ENCODE measurements at regions not wholly inside any gene's neighbourhood (a gene's known extent, or its start where the extent isn't known, plus 50 kb on each side); places are given as distances from the start of the nearest gene placed in this dataset.

- TF ChIP-seq CDX4 (CRISPR knock-in tag; IDR thresholded peaks at IDR 0.05; ENCODE audit: borderline replicate concordance) = no peak
- no peak for TF ChIP-seq CTCF (IDR thresholded peaks at IDR 0.05)
- no peak for TF ChIP-seq ZNF138 (CRISPR knock-in tag; conservative IDR thresholded peaks at IDR 0.05)
- TF ChIP-seq, protein P1, sequence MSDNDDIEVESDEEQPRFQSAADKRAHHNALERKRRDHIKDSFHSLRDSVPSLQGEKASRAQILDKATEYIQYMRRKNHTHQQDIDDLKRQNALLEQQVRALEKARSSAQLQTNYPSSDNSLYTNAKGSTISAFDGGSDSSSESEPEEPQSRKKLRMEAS (CRISPR knock-in tag; IDR thresholded peaks at IDR 0.05) = no peak
- no peak for TF ChIP-seq ATF1 (CRISPR knock-in tag; IDR thresholded peaks at IDR 0.05)
- TF ChIP-seq HMGXB4 (CRISPR knock-in tag; IDR thresholded peaks at IDR 0.05) = no peak
- no peak for TF ChIP-seq ESRRA (CRISPR knock-in tag; IDR thresholded peaks at IDR 0.05; ENCODE audit: borderline replicate concordance)
- TF ChIP-seq, protein P2, sequence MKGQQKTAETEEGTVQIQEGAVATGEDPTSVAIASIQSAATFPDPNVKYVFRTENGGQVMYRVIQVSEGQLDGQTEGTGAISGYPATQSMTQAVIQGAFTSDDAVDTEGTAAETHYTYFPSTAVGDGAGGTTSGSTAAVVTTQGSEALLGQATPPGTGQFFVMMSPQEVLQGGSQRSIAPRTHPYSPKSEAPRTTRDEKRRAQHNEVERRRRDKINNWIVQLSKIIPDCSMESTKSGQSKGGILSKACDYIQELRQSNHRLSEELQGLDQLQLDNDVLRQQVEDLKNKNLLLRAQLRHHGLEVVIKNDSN (CRISPR knock-in tag; IDR thresholded peaks at IDR 0.05) = no peak
- no peak for TF ChIP-seq GABPB1 (CRISPR knock-in tag; IDR thresholded peaks at IDR 0.05)
- no peak for TF ChIP-seq CREB1 (CRISPR knock-in tag; IDR thresholded peaks at IDR 0.05)
- TF ChIP-seq SP1 (CRISPR knock-in tag; conservative IDR thresholded peaks at IDR 0.05) = no peak
These were observed 324.4 kb upstream of the SGO1 start for GRCh38 chr3:20510396-20510795.
